H9 (cell line): ENCODE measurements at regions not wholly inside any gene's neighbourhood (a gene's known extent, or its start where the extent isn't known, plus 50 kb on each side); places are given as distances from the start of the nearest gene placed in this dataset.

Experiments used
- DNase-seq: peaks from one replicate; pipeline ENCODE4 v3.0.0-alpha.2; 2017
- H2AFZ ChIP-seq: one replicate; pipeline ENCODE4 v1.6.1; 2013; ENCODE audit warnings: mild to moderate bottlenecking, low read length, control low read depth, moderate library complexity
- H2AK5ac ChIP-seq: 2 replicates; pipeline ENCODE4 v1.6.1; 2013; ENCODE audit warnings: low read length, control low read depth, mixed read lengths; ENCODE audit not compliant: insufficient read length
- H2BK120ac ChIP-seq: one replicate; pipeline ENCODE4 v1.6.1; 2013; ENCODE audit warnings: low read depth, mild to moderate bottlenecking, low read length, control low read depth, inconsistent platforms; ENCODE audit not compliant: poor library complexity, severe bottlenecking
- H2BK12ac ChIP-seq: 2 replicates; pipeline ENCODE4 v1.6.1; 2013; ENCODE audit warnings: low read length, control low read depth, mixed read lengths, low read depth; ENCODE audit not compliant: insufficient read length
- H2BK15ac ChIP-seq: 2 replicates; pipeline ENCODE4 v1.6.1; 2013; ENCODE audit warnings: low read depth, low read length, control low read depth
- H2BK20ac ChIP-seq: one replicate; pipeline ENCODE4 v1.6.1; 2013; ENCODE audit warnings: low read depth, mild to moderate bottlenecking, low read length, control low read depth, inconsistent platforms; ENCODE audit not compliant: poor library complexity, severe bottlenecking
- H2BK5ac ChIP-seq: 2 replicates; pipeline ENCODE4 v1.6.1; 2013; ENCODE audit warnings: low read length, control low read depth, mixed read lengths; ENCODE audit not compliant: insufficient read length
- H3K14ac ChIP-seq: 2 replicates; pipeline ENCODE4 v1.6.1; 2013; ENCODE audit warnings: low read length, control low read depth; ENCODE audit not compliant: insufficient read depth
- H3K18ac ChIP-seq: 2 replicates; pipeline ENCODE4 v1.6.1; 2013; ENCODE audit warnings: low read depth, mild to moderate bottlenecking, mixed read lengths, low read length, control low read depth; ENCODE audit not compliant: insufficient read length
- H3K23ac ChIP-seq: 2 replicates; pipeline ENCODE4 v1.6.1; 2013; ENCODE audit warnings: low read length, control low read depth, mixed read lengths, low read depth; ENCODE audit not compliant: insufficient read length
- H3K23me2 ChIP-seq: 2 replicates; pipeline ENCODE4 v1.6.1; 2013; ENCODE audit warnings: low read depth, mild to moderate bottlenecking, mixed read lengths, low read length, control low read depth; ENCODE audit not compliant: insufficient read length, poor library complexity, severe bottlenecking
- H3K27ac ChIP-seq: 2 replicates; pipeline ENCODE4 v1.5.1; 2013; ENCODE audit warnings: low read length, control low read depth, mixed read lengths, low read depth; ENCODE audit not compliant: insufficient read length
- H3K27me3 ChIP-seq: 2 replicates; pipeline ENCODE4 v1.6.1; 2013; ENCODE audit warnings: low read length, control low read depth, inconsistent platforms; ENCODE audit not compliant: insufficient read depth
- H3K4ac ChIP-seq: 2 replicates; pipeline ENCODE4 v1.6.1; 2013; ENCODE audit warnings: low read depth, mild to moderate bottlenecking, control low read depth, inconsistent platforms, low read length, moderate library complexity
- H3K4me1 ChIP-seq: 2 replicates; pipeline ENCODE4 v1.6.1; 2013; ENCODE audit warnings: low read length, control low read depth, inconsistent platforms; ENCODE audit not compliant: insufficient read depth
- H3K4me2 ChIP-seq: 2 replicates; pipeline ENCODE4 v1.6.1; 2013; ENCODE audit warnings: low read length, control low read depth, mixed read lengths; ENCODE audit not compliant: insufficient read length, insufficient read depth
- H3K56ac ChIP-seq: 2 replicates; pipeline ENCODE4 v1.6.1; 2013; ENCODE audit warnings: low read depth, mild to moderate bottlenecking, mixed read lengths, low read length, control low read depth; ENCODE audit not compliant: insufficient read length
- H3K79me1 ChIP-seq: 2 replicates; pipeline ENCODE4 v1.6.1; 2013; ENCODE audit warnings: low read depth, mild to moderate bottlenecking, moderate library complexity, low read length, control low read depth, inconsistent platforms; ENCODE audit not compliant: insufficient read depth, poor library complexity, severe bottlenecking
- H3K79me2 ChIP-seq: 2 replicates; pipeline ENCODE4 v1.6.1; 2013; ENCODE audit warnings: low read length, control low read depth, inconsistent platforms; ENCODE audit not compliant: insufficient read depth
- H3K9ac ChIP-seq: 2 replicates; pipeline ENCODE4 v1.6.1; 2013; ENCODE audit warnings: low read length, control low read depth, mixed read lengths; ENCODE audit not compliant: insufficient read length; ENCODE audit errors: extremely low read depth
- H3K9me3 ChIP-seq: one replicate; pipeline ENCODE4 v1.6.1; 2013; ENCODE audit warnings: low read depth, low read length, inconsistent platforms; ENCODE audit not compliant: control insufficient read depth
- H3T11ph ChIP-seq: one replicate; pipeline ENCODE4 v1.6.1; 2013; ENCODE audit warnings: mild to moderate bottlenecking, low read length, control low read depth, inconsistent platforms
- H4K20me1 ChIP-seq: one replicate; pipeline ENCODE4 v1.6.1; 2013; ENCODE audit not compliant: control insufficient read depth, insufficient read length, insufficient read depth
- H4K5ac ChIP-seq: 2 replicates; pipeline ENCODE4 v1.6.1; 2013; ENCODE audit warnings: low read depth, mild to moderate bottlenecking, mixed read lengths, low read length, control low read depth; ENCODE audit not compliant: insufficient read length
- H4K8ac ChIP-seq: replicated peaks from 2 replicates; pipeline ENCODE4 v1.6.1; 2013; ENCODE audit warnings: low read length, control low read depth, mixed read lengths, low read depth; ENCODE audit not compliant: insufficient read length
- H4K91ac ChIP-seq: 2 replicates; pipeline ENCODE4 v1.6.1; 2013; ENCODE audit warnings: low read depth, mild to moderate bottlenecking, moderate library complexity, mixed read lengths, low read length, control low read depth; ENCODE audit not compliant: insufficient read length
- H3K27ac Mint-ChIP-seq, 3 experiments: 2 replicates in 2 of 3; 3 replicates in 1 of 3; pipeline ENCODE4 v1.8.0; 2020 to 2021; ENCODE audit warnings: mixed read lengths in 3 of 3, mild to moderate bottlenecking in 1 of 3, moderate library complexity in 1 of 3
- H3K27me3 Mint-ChIP-seq: 2 replicates; pipeline ENCODE4 v1.8.0; 2021; ENCODE audit warnings: low read depth, mild to moderate bottlenecking, moderate library complexity, mixed read lengths
- H3K36me3 Mint-ChIP-seq, 3 experiments: 2 replicates in 2 of 3; 3 replicates in 1 of 3; pipeline ENCODE4 v1.8.0; 2020 to 2021; ENCODE audit warnings: low read depth in 3 of 3, mixed read lengths in 3 of 3; ENCODE audit not compliant: insufficient read depth in 1 of 3
- H3K4me1 Mint-ChIP-seq, 2 experiments: 2 replicates each; pipeline ENCODE4 v1.8.0; 2020; ENCODE audit warnings: mixed read lengths in 2 of 2
- H3K4me3 Mint-ChIP-seq, 2 experiments: 2 replicates in 1 of 2; 3 replicates in 1 of 2; pipeline ENCODE4 v1.8.0; 2020 to 2021; ENCODE audit warnings: mild to moderate bottlenecking in 2 of 2, mixed read lengths in 2 of 2, moderate library complexity in 1 of 2
- H3K9me3 Mint-ChIP-seq, 2 experiments: 2 replicates in 1 of 2; 3 replicates in 1 of 2; pipeline ENCODE4 v1.8.0; 2020; ENCODE audit warnings: mild to moderate bottlenecking in 2 of 2, mixed read lengths in 2 of 2, moderate library complexity in 1 of 2
- CTCF ChIP-seq: fragments of 200-600 bp; sonication (generic); conservative IDR thresholded peaks from 3 replicates; pipeline ENCODE4 v1.8.0; 2021; ENCODE audit warnings: antibody characterized with exemption, mild to moderate bottlenecking
- WGBS: extraction: QIAGEN DNeasy Blood & Tissue Kit; methylation state at CpG from one replicate; pipeline ENCODE4 v1.1.7; 2013; ENCODE audit warnings: missing lambda C conversion rate, low lambda C conversion rate, mixed read lengths; ENCODE audit not compliant: insufficient read length; ENCODE audit errors: extremely low coverage; 5-methylcytosine and 5-hydroxymethylcytosine counted together

GRCh38 chr7:84452618-84453017, 258.0 kb upstream of the SEMA3A start:
- Mint-ChIP-seq H3K9me3 (peaks cover 0 to 2% of the 10 kb centered on the region in 2 experiments; a peak in 2 of 5 replicates), H3K27ac (no peak overlapping the region; a peak in 1 of 7 replicates), H3K27me3 (no peaks in the 10 kb centered on the region), H3K4me1 (peaks cover 0 to 4% of the 10 kb centered on the region in 2 experiments; a peak in 2 of 4 replicates), H3K36me3 (peaks cover 0 to 2% (median 0%) of the 10 kb centered on the region in 3 experiments; a peak in 2 of 7 replicates), H3K4me3 (no peak overlapping the region)
- no peaks in the 10 kb centered on the region for H3K23me2 ChIP-seq
- H2BK15ac ChIP-seq: no peak overlapping the region
- no peak overlapping the region for H3K18ac ChIP-seq
- H3K9ac ChIP-seq: no peak overlapping the region
- no peak overlapping the region for H2BK5ac ChIP-seq
- no CpG with 5 or more reads among the region's 1 CpG for WGBS
- H4K20me1 ChIP-seq: no peaks in the 10 kb centered on the region
- H2AK5ac ChIP-seq: no peak overlapping the region
- no peak overlapping the region for H4K5ac ChIP-seq
- no peak overlapping the region for H3K23ac ChIP-seq
- no peak overlapping the region for H3T11ph ChIP-seq
- no peak overlapping the region for H4K91ac ChIP-seq
- TF ChIP-seq CTCF: no peak
- H4K8ac ChIP-seq: no peak overlapping the region
- no peak overlapping the region for H2BK12ac ChIP-seq
- H3K27me3 ChIP-seq: no peaks in the 10 kb centered on the region
- no peak overlapping the region for H3K56ac ChIP-seq
- no peak overlapping the region for H2AFZ ChIP-seq
- H3K14ac ChIP-seq: no peak overlapping the region
- H3K4me1 ChIP-seq: no peaks in the 10 kb centered on the region
- no peak overlapping the region for H3K27ac ChIP-seq
- H3K9me3 ChIP-seq: no peaks in the 10 kb centered on the region
- H2BK20ac ChIP-seq: no peak overlapping the region
- H3K4ac ChIP-seq: no peak overlapping the region
- DNase-seq: no peak
- no peaks in the 10 kb centered on the region for H3K79me1 ChIP-seq
- H3K4me2 ChIP-seq: no peak overlapping the region
- H3K79me2 ChIP-seq: no peaks in the 10 kb centered on the region
- no peak overlapping the region for H2BK120ac ChIP-seq
